SU-DHL-6 (cell line): ENCODE measurements at regions not wholly inside any gene's neighbourhood (a gene's known extent, or its start where the extent isn't known, plus 50 kb on each side); places are given as distances from the start of the nearest gene placed in this dataset.

Experiments used
- H2AFZ ChIP-seq: fragments of 200-600 bp; sonication (generic); 2 replicates; pipeline ENCODE4 v1.6.1; 2014; ENCODE audit warnings: low read depth, mild to moderate bottlenecking, moderate library complexity, mixed read lengths, antibody characterized with exemption, low read length; ENCODE audit not compliant: severe bottlenecking
- H3F3A ChIP-seq: fragments of 200-600 bp; shearing (Covaris generic); 2 replicates; pipeline ENCODE4 v1.6.0; 2016; ENCODE audit warnings: antibody characterized with exemption, mild to moderate bottlenecking; ENCODE audit not compliant: insufficient read depth
- H3K27ac ChIP-seq: fragments of 200-600 bp; sonication (generic); 2 replicates; pipeline ENCODE4 v1.5.1; 2016; ENCODE audit warnings: low read depth, mild to moderate bottlenecking, low read length, moderate library complexity, mixed read lengths
- H3K27me3 ChIP-seq: fragments of 200-600 bp; sonication (generic), shearing (Covaris generic); 2 replicates; pipeline ENCODE4 v1.6.0; 2014; ENCODE audit warnings: mild to moderate bottlenecking, low read length
- H3K36me3 ChIP-seq: fragments of 200-600 bp; sonication (generic); 2 replicates; pipeline ENCODE4 v1.6.1; 2014; ENCODE audit warnings: mild to moderate bottlenecking, low read length, mixed read lengths
- H3K4me2 ChIP-seq: fragments of 300-600, 200-600 bp; shearing (Covaris generic), sonication (generic); 2 replicates; pipeline ENCODE4 v1.6.0; 2014; ENCODE audit warnings: low read length, low read depth, mild to moderate bottlenecking; ENCODE audit not compliant: poor library complexity, severe bottlenecking
- H3K4me3 ChIP-seq: fragments of 200-600 bp; sonication (generic); 2 replicates; pipeline ENCODE4 v1.5.1; 2014; ENCODE audit warnings: antibody characterized with exemption, low read length, mild to moderate bottlenecking, mixed read lengths; ENCODE audit not compliant: insufficient read depth, poor library complexity, severe bottlenecking
- H3K79me2 ChIP-seq: fragments of 200-600 bp; sonication (generic); 2 replicates; pipeline ENCODE4 v1.6.1; 2014; ENCODE audit warnings: mild to moderate bottlenecking, low read length, moderate library complexity; ENCODE audit not compliant: insufficient read depth
- H3K9ac ChIP-seq: fragments of 200-600 bp; sonication (generic); 2 replicates; pipeline ENCODE4 v1.7.0; 2014; ENCODE audit warnings: mild to moderate bottlenecking, low read length
- H3K9me2 ChIP-seq: fragments of 200-600 bp; sonication (generic); replicated peaks from 2 replicates; pipeline ENCODE4 v1.6.1; 2014; ENCODE audit warnings: low read length; ENCODE audit not compliant: insufficient read depth
- H3K9me3 ChIP-seq: fragments of 200-600 bp; sonication (generic); 2 replicates; pipeline ENCODE4 v1.6.1; 2014; ENCODE audit warnings: low read length, mixed read lengths; ENCODE audit not compliant: insufficient read depth
- H4K20me1 ChIP-seq: fragments of 200-600 bp; sonication (generic); 2 replicates; pipeline ENCODE4 v1.6.1; 2014; ENCODE audit warnings: low read depth, mild to moderate bottlenecking, antibody characterized with exemption, low read length, moderate library complexity, mixed read lengths
- EZH2phosphoT487 ChIP-seq: fragments of 200-600 bp; sonication (generic), shearing (Covaris generic); conservative IDR thresholded peaks from 2 replicates; pipeline ENCODE4 v1.6.1; 2018; ENCODE audit warnings: mild to moderate bottlenecking, antibody characterized with exemption, low read length, moderate library complexity, mixed read lengths
- TF ChIP-seq, protein P1 (sequence below): fragments of 200-600 bp; sonication (generic); IDR thresholded peaks from one replicate; pipeline ENCODE4 v1.5.1; 2017; ENCODE audit warnings: antibody characterized with exemption, mild to moderate bottlenecking, low read length, moderate library complexity; ENCODE audit not compliant: insufficient read depth, poor library complexity, severe bottlenecking

DNA sequence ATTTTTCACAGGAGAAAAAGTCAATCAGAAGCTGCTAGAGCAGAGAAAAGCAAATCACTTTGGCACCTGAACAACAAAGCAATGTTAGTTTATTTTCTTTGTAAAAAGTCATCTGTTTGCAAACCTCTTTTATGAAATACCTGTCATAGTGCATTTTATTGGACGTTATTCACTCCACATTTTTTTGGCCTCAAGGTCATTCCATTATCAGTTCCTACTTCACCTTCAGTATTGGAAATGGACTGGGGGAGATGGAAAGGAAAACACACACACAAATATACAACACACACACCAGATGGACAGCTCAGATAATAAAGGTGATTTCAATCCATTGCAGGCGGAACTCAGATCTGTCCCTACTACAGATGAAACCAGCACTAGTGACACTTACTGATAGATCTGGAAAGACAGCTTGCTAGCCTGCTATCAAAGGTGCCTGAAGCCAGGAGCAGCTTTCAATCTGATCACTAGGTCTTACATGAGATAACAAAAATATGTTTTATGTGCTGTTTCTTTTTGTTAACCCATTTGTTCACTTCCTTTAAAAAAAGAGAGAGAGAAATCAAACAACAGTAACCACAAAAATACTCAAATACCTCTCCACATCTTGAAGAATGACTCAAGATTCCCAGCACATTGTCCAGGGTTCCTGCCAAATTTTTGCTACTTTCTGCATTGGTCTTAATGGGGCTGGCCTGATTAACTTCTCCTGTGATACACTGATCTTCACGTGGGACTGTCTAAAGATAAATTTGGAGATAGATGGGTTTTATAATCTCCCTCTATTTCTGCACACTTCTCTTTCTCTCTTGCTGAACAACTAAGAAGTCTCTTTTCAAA is 844.3 kb upstream of the TENM4 start:
- Histone ChIP-seq H3K27ac (no peak overlapping the region), H4K20me1 (no peaks in the 10 kb centered on the region), H3K36me3 (no peaks in the 10 kb centered on the region), H3K9me3 (no peaks in the 10 kb centered on the region), H3K9me2 (no peaks in the 10 kb centered on the region), H3K4me3 (no peak overlapping the region), H3K79me2 (no peaks in the 10 kb centered on the region), H3K4me2 (no peak overlapping the region), H2AFZ (no peak overlapping the region), H3K27me3 (no peaks in the 10 kb centered on the region), H3F3A (no peaks in the 10 kb centered on the region), H3K9ac (no peak overlapping the region)
- TF ChIP-seq EZH2phosphoT487, result no peak
- TF ChIP-seq, protein P1, sequence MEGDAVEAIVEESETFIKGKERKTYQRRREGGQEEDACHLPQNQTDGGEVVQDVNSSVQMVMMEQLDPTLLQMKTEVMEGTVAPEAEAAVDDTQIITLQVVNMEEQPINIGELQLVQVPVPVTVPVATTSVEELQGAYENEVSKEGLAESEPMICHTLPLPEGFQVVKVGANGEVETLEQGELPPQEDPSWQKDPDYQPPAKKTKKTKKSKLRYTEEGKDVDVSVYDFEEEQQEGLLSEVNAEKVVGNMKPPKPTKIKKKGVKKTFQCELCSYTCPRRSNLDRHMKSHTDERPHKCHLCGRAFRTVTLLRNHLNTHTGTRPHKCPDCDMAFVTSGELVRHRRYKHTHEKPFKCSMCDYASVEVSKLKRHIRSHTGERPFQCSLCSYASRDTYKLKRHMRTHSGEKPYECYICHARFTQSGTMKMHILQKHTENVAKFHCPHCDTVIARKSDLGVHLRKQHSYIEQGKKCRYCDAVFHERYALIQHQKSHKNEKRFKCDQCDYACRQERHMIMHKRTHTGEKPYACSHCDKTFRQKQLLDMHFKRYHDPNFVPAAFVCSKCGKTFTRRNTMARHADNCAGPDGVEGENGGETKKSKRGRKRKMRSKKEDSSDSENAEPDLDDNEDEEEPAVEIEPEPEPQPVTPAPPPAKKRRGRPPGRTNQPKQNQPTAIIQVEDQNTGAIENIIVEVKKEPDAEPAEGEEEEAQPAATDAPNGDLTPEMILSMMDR, result no peak

DNA sequence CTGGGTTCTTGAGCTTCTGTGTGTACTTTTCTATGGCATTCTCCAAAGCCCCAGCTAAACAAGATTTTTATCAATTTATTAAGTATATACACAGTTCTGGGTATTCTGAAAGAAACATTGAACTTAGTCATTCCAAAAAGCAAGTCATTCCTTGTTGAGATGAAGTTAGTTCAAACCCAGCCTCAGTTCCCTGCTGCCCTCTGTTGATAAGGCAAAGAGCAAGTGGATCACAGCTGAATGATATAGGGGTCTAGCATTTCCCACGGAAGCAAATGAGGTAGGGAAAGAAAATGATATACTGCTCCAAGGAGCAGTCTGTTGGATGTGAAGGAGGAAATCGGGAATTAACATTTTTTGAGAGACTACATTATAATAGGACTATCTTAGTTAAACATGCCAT is 841.8 kb upstream of the TENM4 start:
- H3K27ac ChIP-seq, result no peak overlapping the region
- no peaks in the 10 kb centered on the region for H3K36me3 ChIP-seq
- H3K9ac ChIP-seq, result no peak overlapping the region
- no peaks in the 10 kb centered on the region for H3K9me3 ChIP-seq
- H2AFZ ChIP-seq, result no peak overlapping the region
- no peaks in the 10 kb centered on the region for H3K27me3 ChIP-seq
- no peak overlapping the region for H3K4me3 ChIP-seq
- H3K4me2 ChIP-seq, result no peak overlapping the region
- TF ChIP-seq EZH2phosphoT487, result no peak
- TF ChIP-seq, protein P1, result no peak
- H3K79me2 ChIP-seq, result no peaks in the 10 kb centered on the region
- H3K9me2 ChIP-seq, result no peaks in the 10 kb centered on the region
- no peaks in the 10 kb centered on the region for H4K20me1 ChIP-seq
- H3F3A ChIP-seq, result no peaks in the 10 kb centered on the region

DNA sequence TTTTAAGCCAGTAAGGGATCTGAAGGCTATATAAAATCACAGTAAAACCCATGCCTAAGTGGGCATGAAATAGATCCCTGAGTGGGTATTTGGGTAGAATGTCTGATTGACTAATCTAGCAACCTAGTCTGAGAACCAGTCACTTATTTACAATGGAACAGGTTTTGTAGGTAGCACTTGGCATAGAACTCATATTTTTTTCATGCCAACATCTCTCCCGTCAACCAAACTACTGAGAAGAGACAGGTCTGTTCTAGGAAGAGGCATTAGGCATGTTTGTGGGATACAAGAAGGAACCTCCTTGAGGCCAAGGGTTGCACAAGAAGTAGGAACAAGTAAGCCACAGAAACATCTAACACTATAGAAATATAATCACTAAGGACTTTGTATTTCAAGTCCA is 840.4 kb upstream of the TENM4 start:
- no peak for TF ChIP-seq EZH2phosphoT487
- TF ChIP-seq, protein P1, result no peak
- Histone ChIP-seq H3K27me3 (no peaks in the 10 kb centered on the region), H3F3A (no peaks in the 10 kb centered on the region), H3K36me3 (no peaks in the 10 kb centered on the region), H3K4me3 (no peak overlapping the region), H3K9ac (no peak overlapping the region), H3K27ac (no peak overlapping the region), H3K79me2 (no peaks in the 10 kb centered on the region), H3K4me2 (no peak overlapping the region), H3K9me2 (no peaks in the 10 kb centered on the region), H2AFZ (no peak overlapping the region), H4K20me1 (no peaks in the 10 kb centered on the region), H3K9me3 (no peaks in the 10 kb centered on the region)
